ENCODE measurements at regions not wholly inside any gene's neighbourhood (a gene's known extent, or its start where the extent isn't known, plus 50 kb on each side); places are given as distances from the start of the nearest gene placed in this dataset.

DNA sequence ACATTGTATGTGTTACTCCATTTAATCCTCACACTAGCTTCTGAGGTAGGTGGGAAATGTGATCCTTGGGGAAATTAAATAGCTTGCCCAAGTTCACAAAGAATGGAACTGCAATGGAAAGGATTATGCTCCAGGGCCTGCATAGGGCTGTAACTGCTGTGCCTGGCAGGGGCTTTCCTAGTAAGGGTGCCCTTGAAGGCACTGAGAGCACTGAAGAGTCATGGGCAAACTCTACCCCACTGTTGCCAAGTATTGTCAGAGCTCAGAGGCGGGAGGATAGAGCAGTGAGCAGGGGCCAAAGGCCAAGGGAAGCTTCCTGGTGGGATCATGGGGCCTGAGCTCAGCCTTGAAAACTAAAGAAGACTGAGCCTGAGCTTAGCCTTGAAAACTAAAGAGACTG, 133.0 kb upstream of the NALF2 start:
- TF ChIP-seq CTCF (IDR thresholded peaks at IDR 0.05) = no peak
- no peak for TF ChIP-seq POLR2AphosphoS5 (IDR thresholded peaks at IDR 0.05)
- TF ChIP-seq POLR2A (IDR thresholded peaks at IDR 0.05) = no peak

All from upper lobe of left lung (tissue), 4 donors.